PC-3 (cell line): ENCODE measurements at regions not wholly inside any gene's neighbourhood (a gene's known extent, or its start where the extent isn't known, plus 50 kb on each side); places are given as distances from the start of the nearest gene placed in this dataset.

Experiments used
- ATAC-seq: fragments of 200-7000 bp; cut with Tn5 transposase; 2 replicates; pipeline ENCODE4 v1.9.1; 2020; ENCODE audit warnings: mild to moderate bottlenecking, moderate library complexity
- BruUV-seq: library from RNA; stranded (reverse); fragments of 400-500 nt; replicated peaks from 2 replicates; lab custom pipeline; 2021; lab: Mats Ljungman, UMichigan
- CTCF ChIA-PET: fragments of 300-600 bp; sonication (Branson Sonifier 250); formaldehyde crosslinking; loops from one replicate; lab custom pipeline; 2022; ENCODE audit warnings: antibody characterized with exemption; lab: Charles Lee
- POLR2A ChIA-PET: fragments of 300-600 bp; sonication (Branson Sonifier 250); formaldehyde crosslinking; loops from one replicate; lab custom pipeline; 2022; ENCODE audit warnings: antibody characterized with exemption; ENCODE audit not compliant: unreplicated experiment; lab: Charles Lee
- DNase-seq: peaks from one replicate; pipeline ENCODE4 v3.0.0-alpha.2; 2015
- H2AFZ ChIP-seq: fragments of 300-600 bp; sonication (generic); 2 replicates; pipeline ENCODE4 v1.6.0; 2016; ENCODE audit warnings: antibody characterized with exemption, low read length
- H3F3A ChIP-seq: fragments of 300-600 bp; sonication (generic); one replicate; pipeline ENCODE4 v1.6.0; 2017; ENCODE audit warnings: antibody characterized with exemption, low read length, control low read depth, mild to moderate bottlenecking; ENCODE audit not compliant: unreplicated experiment
- H3K27ac ChIP-seq: fragments of 300-600 bp; sonication (generic); 2 replicates; pipeline ENCODE4 v1.5.1; 2016; ENCODE audit warnings: mild to moderate bottlenecking, low read length
- H3K27me3 ChIP-seq: fragments of 300-600 bp; sonication (generic); 2 replicates; pipeline ENCODE4 v1.6.1; 2016; ENCODE audit warnings: low read length, mixed read lengths
- H3K36me3 ChIP-seq: fragments of 300-600 bp; sonication (generic); 2 replicates; pipeline ENCODE4 v1.6.1; 2016; ENCODE audit warnings: low read depth, mixed run types, low read length, mixed read lengths
- H3K4me1 ChIP-seq: fragments of 300-600 bp; sonication (generic); 2 replicates; pipeline ENCODE4 v1.5.1; 2016; ENCODE audit warnings: low read length; ENCODE audit not compliant: insufficient read depth
- H3K4me2 ChIP-seq: fragments of 300-600 bp; sonication (generic); 2 replicates; pipeline ENCODE4 v1.6.0; 2016; ENCODE audit warnings: low read length
- H3K4me3 ChIP-seq: fragments of 300-600 bp; sonication (generic); 2 replicates; pipeline ENCODE4 v1.5.1; 2016; ENCODE audit warnings: mild to moderate bottlenecking, low read length, mixed read lengths
- H3K79me2 ChIP-seq: fragments of 300-600 bp; sonication (generic); 2 replicates; pipeline ENCODE4 v1.6.1; 2017; ENCODE audit warnings: low read length, mixed read lengths
- H3K9ac ChIP-seq: fragments of 300-600 bp; sonication (generic); 2 replicates; pipeline ENCODE4 v1.6.0; 2016; ENCODE audit warnings: mild to moderate bottlenecking, low read length
- H3K9me2 ChIP-seq: fragments of 300-600 bp; sonication (generic); replicated peaks from 2 replicates; pipeline ENCODE4 v1.6.1; 2016; ENCODE audit warnings: mixed run types, low read length, mixed read lengths
- H3K9me3 ChIP-seq: fragments of 300-600 bp; sonication (generic); 2 replicates; pipeline ENCODE4 v1.6.1; 2016; ENCODE audit warnings: low read length, mixed read lengths
- H4K20me1 ChIP-seq: fragments of 300-600 bp; sonication (generic); 2 replicates; pipeline ENCODE4 v1.6.1; 2016; ENCODE audit warnings: low read length, mixed read lengths
- CTCF ChIP-seq: fragments of 300-600 bp; sonication (generic); conservative IDR thresholded peaks from 2 replicates; pipeline ENCODE4 v1.5.1; 2017; ENCODE audit warnings: antibody characterized with exemption, low read depth, mild to moderate bottlenecking, low read length
- EZH2 ChIP-seq: fragments of 300-600 bp; sonication (generic); IDR thresholded peaks from one replicate; pipeline ENCODE4 v1.6.1; 2017; ENCODE audit warnings: antibody characterized with exemption, mild to moderate bottlenecking, low read length; ENCODE audit not compliant: unreplicated experiment
- EZH2phosphoT487 ChIP-seq: fragments of 300-600 bp; sonication (generic); IDR thresholded peaks from 2 replicates; pipeline ENCODE4 v1.6.1; 2018; ENCODE audit warnings: mild to moderate bottlenecking, antibody characterized with exemption, low read length, borderline replicate concordance
- intact Hi-C: fragments of 100-400 bp; cut with micrococcal nuclease; formaldehyde crosslinking; loops from 2 replicates; pipeline ENCODE4 v1.9.0; 2023

GRCh38 chr3:186413615-186414415, 51.8 kb upstream of the DGKG start:
- Histone ChIP-seq H3K27me3 (no peaks in the 10 kb centered on the region), H3K9me3 (no peaks in the 10 kb centered on the region), H3K36me3 (no peaks in the 10 kb centered on the region), H3F3A (peaks cover 9% of the 10 kb centered on the region), H3K9ac (peak overlapping the region; percentile 59), H3K4me2 (peak overlapping the region; percentile 91), H3K4me1 (peaks cover 67% of the 10 kb centered on the region), H3K9me2 (no peaks in the 10 kb centered on the region), H3K79me2 (no peaks in the 10 kb centered on the region), H3K4me3 (peak overlapping the region; percentile 65), H4K20me1 (no peaks in the 10 kb centered on the region), H2AFZ (peak overlapping the region; percentile 91), H3K27ac (peak overlapping the region; percentile 92)
- no peak for TF ChIP-seq EZH2phosphoT487
- ChIA-PET CTCF (no interaction called here), POLR2A (interaction anchor here (0.6 kb wide), 1 partner anchor 1339 kb away, joined by 3 read pairs; no protein-coding TSS in a partner anchor)
- intact Hi-C loops: loop anchor here (2.0 to 10.0 kb wide), 4 partner anchors 47 to 341 kb away; partner anchors contain the start of genes CRYGS and ETV5
- peak; percentile 34 for ATAC-seq
- DNase-seq: peak; percentile 73
- BruUV-seq: no TSS peak

GRCh38 chr3:186411994-186412393, 50.0 kb upstream of the DGKG start:
- Histone ChIP-seq H3K4me2 (no peak overlapping the region), H3K9me3 (no peaks in the 10 kb centered on the region), H3F3A (peaks cover 9% of the 10 kb centered on the region), H3K27ac (no peak overlapping the region), H3K27me3 (no peaks in the 10 kb centered on the region), H3K4me3 (no peak overlapping the region), H3K4me1 (peaks cover 49% of the 10 kb centered on the region), H3K9ac (no peak overlapping the region), H2AFZ (no peak overlapping the region), H3K36me3 (no peaks in the 10 kb centered on the region), H3K79me2 (no peaks in the 10 kb centered on the region), H4K20me1 (no peaks in the 10 kb centered on the region), H3K9me2 (no peaks in the 10 kb centered on the region)
- intact Hi-C loops: loop anchor here (5.0 to 10.0 kb wide), 3 partner anchors 130 to 343 kb away; partner anchors contain the start of genes CRYGS and ETV5
- TF ChIP-seq EZH2phosphoT487: no peak
- no peak for TF ChIP-seq EZH2
- TF ChIP-seq CTCF: no peak
- DNase-seq: peak; percentile 70
- ChIA-PET CTCF (no interaction called here), POLR2A (no interaction called here)
- ATAC-seq: peak; percentile 5; the same call in 1 of the 2 replicates
- BruUV-seq: no TSS peak
